SIG-M5 (cell line): ENCODE measurements at regions not wholly inside any gene's neighbourhood (a gene's known extent, or its start where the extent isn't known, plus 50 kb on each side); places are given as distances from the start of the nearest gene placed in this dataset.
"Not testable (repeated sequence)": the region's sequence is repeated elsewhere in the genome, so short reads cannot be mapped to it uniquely, and the experiment has no call there.

Experiments used
- DNase-seq: peaks from one replicate; lab custom pipeline; 2025; lab: John Stamatoyannopoulos, UW

DNA sequence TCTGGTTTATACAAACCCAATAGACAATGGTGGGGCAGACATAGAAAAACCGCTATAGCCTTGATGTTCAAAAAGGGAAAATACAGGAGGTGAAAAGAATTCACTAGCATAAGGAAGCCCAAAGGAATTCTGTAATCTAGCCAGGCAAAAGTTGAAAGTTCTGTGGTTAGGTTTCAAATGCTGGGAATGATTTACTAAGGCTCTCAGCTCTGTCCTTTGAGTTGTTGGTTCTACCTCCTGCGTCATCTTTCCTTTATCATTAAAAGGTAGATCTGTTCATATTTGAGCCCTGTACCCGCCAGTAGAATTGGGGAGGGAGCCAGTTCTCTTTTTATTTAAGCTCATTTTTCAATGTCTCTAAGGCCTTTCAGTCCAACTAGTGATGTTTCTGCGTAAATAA is 866.5 kb downstream of the IGSF11 start:
- DNase-seq: no peak

DNA sequence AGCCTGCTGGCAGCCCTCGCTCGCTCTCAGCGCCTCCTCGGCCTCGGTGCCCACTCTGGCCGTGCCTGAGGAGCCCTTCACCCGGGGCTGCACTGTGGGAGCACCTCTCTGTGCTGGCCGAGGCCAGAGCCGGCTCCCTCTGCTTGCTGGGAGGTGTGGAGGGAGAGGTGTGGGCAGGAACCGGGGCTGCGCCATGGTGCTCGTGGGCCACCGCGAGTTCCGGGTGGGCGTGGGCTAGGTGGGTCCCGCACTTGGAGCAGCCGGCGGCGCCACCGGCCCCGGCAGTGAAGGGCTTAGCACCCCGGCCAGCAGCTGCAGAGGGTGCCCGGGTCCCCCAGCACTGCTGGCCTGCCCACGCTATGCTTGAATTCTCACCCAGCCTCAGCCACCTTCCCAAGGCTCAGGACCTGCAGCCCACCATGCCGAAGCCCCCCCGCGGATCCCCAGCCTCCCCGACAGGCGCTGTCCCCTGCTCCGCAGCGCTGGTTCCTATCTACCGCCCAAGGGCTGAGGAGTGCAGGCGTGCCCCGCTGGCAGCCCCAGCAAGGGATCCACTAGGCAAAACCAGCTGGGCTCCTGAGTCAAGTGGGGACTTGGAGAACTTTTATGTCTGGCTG is 863.3 kb downstream of the IGSF11 start:
- DNase-seq: no peak

DNA sequence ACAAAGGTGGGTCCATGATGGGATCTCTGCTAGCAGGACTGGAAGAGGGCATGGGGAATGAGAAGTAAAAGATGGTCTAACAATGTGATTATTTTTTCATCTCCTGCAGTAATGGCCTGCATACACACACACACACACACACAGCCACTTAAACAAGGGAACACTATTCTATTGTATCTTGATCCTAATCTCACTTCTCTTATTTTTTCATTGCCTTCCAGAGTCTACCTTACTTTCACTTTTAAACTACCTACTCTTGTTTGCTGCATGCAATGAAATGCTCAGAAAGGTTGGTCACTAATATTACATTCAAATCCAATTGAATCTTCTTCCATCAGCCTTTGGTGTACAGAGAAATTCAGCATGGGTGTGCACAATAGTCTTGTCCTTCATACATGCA is 853.8 kb downstream of the IGSF11 start:
- DNase-seq: no peak

DNA sequence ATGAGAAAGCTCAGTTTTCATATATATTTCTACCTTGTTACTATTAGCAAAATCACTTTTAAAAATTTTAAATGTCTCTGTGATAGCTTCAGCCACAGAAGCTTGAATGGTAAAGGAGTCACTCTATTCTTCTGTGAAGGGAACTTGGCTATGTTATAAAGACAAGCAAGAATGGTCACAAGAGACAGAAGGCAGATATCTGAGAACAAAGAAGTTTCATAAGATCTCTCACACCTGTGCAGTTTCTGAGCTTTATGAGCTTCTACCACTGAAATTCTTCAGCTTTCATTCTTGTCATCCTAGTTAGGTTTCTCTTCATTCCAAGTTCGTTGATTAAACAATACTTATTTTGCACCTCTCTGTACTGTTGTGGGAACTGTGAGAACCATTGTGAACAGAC is 853.4 kb downstream of the IGSF11 start:
- DNase-seq: no peak

DNA sequence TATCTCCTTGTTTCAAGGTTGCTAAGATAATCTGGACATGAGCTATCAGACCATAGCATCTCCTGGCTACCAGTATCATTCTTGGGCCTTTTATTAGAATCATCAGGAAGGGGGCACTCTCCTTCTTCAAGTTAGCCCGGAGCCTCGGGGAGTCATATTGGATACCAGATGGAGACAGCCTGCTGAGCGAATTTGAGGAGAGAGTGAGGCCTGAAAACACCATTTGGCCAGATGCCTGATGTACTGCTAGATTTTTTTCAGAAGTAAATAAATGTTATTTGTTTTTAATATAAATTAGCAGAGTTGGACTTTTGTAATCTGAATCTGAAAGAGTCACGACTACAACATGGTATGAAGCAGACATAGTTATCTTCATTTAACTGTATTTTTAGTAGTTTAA is 848.6 kb downstream of the IGSF11 start:
- no peak for DNase-seq

DNA sequence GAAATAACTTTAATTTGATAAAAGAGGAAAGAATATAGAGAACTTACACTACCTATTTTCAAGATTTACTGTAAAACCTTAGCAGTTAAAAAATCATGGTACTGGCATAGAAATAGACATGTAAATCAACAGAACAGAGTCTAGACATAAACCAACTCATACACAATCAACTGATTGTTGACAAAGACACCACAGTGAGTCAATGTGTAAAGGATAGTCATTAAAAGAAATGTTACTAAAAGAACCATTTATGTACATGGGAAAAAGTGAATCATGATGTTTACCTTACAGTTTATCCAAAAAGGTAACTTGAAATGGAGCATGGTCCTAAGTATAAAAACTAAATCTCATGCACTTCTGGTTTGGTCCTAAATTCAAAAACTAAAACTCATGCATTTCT is 847.4 kb downstream of the IGSF11 start:
- no peak for DNase-seq

DNA sequence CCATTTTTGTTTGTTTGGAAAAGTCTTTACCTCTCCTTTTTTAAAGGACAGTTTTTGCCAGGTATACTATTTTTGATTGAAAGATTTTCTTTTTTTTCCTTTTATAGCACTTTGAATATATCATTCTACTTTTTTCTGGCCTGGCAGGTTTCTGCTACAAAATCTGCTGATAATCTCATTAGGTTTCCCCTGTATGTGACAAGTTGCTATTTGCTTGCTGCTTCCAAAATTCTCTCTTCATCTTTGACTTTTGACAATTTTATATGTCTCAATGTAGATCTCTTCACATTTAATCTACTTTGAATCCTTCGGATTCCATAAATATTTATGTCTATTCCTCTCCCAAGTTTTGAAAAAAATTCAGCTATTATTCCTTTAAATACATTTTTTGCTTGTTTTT is 838.5 kb downstream of the IGSF11 start:
- DNase-seq: no peak

DNA sequence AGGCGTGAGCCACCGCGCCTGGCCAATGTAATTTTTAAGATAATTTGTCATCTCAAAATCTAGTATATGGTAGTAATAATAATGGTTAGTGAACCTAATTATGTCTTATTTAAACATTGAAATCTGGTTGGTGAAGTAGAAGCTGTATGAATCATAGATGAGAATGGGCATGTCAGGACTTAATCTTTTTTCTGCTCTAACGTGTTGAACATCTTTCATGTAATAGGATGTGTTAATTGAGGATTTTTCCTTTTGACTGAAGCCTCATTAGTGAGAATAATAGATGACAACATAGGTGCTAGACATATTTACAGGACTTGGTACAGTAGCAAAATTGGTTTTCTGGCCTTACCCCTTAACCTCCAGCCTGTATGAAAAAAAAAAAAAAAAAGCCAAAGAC is 835.6 kb downstream of the IGSF11 start:
- no peak for DNase-seq

DNA sequence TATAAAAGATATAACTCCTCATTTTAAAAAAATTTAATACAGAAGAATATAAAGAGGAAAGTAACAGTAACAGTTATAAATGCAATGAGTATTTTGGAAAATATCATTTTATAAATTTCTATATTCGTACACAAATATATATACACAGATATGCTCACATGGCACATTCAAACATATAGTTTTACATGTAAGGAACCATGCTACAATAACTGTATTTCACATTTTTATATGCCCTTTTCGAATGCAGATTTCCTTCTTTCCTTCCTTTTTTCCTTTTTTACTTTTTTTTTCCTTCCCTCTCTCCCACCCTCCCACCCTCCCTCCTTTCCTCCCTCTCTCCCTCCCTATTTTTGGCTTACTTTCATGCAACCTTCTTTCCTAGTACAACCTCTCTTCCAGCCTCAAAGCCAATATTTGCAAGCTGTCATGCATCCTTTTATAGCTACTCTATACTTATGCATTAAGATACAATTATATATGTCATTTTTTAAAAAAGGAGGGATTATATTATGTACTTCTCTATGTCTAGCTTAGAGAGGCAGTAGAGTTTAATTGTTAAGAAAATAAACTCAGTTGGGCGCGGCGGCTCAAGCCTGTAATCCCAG is 830.5 kb downstream of the IGSF11 start:
- DNase-seq: no peak

DNA sequence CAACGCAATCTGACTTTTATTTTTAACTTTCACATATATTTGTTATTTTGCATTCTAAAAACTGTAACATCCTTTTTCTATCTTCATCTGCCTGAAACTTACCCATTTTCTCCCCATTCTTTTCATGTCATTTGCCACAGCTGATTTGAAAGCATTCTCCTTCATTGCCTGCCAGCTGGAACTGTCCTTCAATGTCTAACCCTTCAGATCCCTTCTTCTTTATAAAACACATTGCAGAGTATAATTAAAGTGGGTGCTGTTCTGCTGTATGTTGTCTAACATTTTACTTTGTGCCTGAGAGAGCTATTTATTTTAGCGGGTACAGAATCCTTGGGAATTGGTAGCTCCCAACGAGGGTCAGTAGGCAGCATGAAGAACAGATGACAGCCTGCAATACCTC is 827.4 kb downstream of the IGSF11 start:
- no peak for DNase-seq

DNA sequence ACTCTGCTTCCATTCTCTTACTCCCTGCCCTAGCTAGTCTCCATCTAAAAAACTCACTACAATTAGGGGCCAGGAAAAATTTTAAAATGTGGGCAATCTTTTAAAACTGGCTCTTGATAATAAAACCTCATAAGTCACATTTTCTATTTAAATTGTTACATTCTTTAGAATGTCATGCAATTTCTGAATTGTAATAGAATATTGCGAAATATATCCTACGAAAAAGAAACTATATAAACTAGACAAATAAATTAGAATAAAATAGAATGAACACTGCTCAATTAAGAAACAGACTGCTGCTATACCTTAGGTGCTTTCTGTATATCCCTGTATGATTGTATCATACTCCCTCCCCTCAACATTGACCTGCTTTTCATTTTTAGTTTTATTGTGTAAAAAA is 826.0 kb downstream of the IGSF11 start:
- DNase-seq: no peak

DNA sequence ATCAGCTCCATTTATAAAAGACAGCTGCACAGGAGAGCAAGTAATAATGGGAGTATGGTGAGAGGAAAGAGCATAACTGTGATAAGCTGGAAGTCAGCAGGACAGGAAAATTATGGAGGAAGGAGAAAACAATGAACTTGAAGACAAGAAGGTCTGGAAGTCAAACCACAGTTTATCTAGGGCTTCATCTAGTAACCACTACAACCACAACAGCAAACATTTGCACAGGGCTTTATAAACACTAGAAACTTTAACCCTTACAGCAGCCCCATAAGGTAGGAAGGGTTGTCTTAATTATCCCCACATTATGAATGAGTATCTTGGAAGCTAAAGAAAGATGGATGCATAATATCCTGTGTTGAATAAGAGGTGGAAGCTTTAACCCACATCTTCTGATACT is 820.8 kb downstream of the IGSF11 start:
- DNase-seq: no peak

DNA sequence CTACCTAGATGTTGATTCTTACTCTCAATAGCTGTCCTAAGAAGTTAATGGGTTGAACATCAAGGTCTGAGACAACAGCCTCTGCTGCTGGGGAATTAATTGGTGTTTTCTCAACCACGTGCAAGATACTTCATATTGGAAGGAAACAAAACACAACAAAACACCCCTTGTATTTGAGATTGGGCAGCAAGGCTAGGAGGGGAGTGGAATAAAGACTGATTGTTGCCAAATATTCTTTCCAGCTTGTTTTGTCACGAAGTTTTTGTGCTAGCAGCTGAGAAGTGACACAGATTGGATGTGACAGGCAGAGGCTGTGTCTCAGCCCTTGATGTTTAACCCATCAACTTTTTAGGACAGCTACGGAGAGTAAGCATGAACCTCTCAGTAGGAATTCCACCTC is 808.4 kb downstream of the IGSF11 start:
- no peak for DNase-seq

DNA sequence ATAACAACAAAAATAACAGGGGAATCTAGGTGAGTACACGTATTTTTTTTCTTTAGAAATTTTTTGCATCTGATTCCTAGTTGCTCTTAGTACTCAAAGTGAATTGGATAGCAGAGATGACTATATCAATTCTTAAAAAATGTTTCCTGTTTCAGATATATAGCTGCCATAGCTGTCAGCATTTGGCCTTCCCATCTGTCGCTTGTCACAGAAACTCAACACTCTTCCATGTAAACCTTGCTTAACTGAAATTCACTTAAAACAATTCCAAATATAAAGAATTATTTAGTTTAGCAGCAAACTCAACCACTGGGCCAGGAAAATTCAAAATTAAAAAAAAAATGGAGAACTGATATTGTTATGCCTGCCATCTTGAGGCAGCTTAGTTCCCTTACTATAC is 807.5 kb downstream of the IGSF11 start:
- no peak for DNase-seq

DNA sequence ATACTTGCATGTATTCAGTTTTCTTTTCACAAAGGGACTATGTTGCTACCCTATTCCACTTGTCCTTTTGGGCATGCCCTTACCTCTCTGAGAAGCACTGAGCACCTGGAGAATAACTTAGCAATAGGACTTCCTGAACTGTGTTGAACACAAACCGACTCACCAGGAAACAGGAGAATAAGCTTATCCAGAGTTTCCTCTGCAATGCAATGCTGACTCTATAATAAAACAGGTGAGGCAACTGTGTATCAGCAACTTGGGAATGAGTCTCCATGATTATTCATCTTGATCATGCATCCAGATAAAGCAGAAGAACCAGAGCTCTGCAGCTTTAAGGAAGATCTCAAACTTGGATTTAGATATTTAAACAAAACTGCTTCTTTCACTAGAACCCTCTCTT is 806.5 kb downstream of the IGSF11 start:
- no peak for DNase-seq

DNA sequence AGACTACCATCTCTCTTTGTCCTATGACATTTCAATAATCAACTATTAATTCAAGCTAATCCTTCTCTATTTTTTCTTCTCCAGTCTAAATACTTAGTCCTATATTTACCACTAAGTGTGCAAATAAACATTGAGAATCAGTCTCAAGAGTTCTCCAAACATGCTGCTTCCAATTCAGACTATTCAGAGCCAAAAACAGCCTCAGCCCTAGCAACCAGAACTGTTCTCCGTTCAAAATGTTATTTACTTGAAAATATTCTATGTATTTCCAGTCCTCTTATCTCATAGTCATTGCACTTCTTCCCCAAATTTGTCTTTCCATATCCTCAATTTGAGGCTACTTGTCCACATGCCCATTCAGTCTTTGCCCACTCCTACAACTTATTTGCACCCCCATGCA is 805.5 kb downstream of the IGSF11 start:
- DNase-seq: no peak

DNA sequence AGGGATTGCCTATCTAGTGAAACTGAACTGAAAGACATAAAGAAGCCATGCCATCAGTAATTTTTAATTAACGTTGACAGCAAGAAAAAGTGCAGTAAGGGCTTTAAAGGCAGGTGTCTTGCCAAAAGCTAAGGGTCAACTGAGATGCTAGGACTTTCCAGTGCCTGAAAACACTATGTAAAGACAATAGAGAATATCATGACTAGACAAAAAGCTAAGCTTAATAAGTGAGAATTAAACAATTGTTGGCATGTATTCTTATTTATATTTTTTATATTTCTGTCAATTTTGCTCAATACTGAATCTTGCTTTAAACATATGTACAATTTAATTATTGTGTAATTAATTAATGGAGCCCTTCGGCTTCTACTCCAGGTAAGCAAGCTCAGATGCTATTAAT is 803.1 kb downstream of the IGSF11 start:
- no peak for DNase-seq

DNA sequence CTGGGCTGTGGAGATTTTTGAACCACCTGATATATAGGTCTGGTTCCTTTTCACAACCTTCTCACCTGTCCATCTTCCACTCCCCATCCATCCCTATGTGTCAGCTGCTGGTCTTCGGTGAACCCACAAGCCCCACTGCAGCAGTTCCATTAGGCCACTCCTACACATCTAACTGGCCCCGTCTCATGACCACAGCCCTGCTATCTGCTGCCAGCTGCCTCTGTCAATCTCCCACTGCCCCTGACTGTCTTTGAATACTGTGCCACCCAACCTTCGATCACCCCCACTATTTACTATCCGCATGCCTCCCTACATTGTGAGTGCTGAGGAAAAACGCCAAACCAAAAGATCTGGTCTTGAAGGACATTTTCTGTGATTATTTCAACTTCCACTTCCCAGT is 795.4 kb downstream of the IGSF11 start:
- no peak for DNase-seq

DNA sequence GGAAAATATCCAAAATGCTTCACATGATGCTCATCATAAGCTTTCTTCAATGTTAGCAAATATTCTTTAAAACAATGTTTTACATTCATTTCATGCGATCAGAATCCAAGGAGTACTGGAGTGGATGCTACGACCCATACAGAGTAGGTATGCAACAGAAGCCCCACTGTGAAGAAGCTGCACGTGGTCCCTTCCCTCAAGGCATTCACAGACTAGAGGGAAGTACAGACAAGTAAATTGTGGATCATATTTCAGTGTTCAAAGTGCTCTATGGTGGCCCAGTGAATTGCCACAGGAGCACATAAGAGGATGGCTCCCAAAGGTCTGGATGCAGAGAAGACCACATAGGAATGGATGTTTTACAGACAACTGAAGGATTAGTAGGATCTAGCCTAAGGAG is 789.9 kb downstream of the IGSF11 start:
- no peak for DNase-seq

DNA sequence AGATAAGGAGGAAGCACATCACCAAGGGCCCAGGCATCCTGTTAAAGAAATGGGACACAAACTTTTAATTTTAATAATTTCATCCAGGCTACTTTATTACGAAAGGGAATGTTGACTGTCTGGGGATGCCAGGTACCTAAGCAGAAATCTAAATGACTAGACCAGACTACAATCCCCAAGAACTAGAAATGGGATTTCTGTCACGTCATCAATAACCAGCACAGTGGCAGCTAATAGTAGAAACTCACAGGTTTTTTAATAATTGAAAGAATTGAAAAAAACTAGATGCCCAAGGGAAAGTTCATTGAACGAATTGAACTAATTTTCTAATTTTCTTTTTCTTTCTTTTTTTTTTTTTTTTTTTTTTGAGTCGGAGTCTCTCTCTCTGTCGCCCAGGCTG is 789.3 kb downstream of the IGSF11 start:
- no peak for DNase-seq

DNA sequence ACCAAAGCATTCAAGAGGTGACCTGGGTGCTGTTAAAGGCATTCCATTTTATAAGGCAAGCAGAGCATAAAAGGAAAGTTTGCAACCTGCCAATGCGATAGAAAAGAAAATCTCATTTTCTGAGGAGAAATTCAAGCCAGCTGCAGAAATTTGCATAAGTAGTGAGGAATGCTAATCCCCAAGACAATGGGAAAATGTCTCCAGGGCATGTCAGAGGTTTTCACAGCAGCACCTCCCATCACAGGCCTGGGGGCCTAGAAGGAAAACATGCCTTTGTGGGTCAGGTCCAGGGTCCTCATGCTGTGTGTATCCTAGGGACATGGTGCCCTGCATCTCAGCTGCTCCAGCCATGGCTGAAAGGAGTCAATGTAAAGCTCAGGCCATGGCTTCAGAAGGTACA is 775.8 kb downstream of the IGSF11 start:
- DNase-seq: not testable (repeated sequence)

DNA sequence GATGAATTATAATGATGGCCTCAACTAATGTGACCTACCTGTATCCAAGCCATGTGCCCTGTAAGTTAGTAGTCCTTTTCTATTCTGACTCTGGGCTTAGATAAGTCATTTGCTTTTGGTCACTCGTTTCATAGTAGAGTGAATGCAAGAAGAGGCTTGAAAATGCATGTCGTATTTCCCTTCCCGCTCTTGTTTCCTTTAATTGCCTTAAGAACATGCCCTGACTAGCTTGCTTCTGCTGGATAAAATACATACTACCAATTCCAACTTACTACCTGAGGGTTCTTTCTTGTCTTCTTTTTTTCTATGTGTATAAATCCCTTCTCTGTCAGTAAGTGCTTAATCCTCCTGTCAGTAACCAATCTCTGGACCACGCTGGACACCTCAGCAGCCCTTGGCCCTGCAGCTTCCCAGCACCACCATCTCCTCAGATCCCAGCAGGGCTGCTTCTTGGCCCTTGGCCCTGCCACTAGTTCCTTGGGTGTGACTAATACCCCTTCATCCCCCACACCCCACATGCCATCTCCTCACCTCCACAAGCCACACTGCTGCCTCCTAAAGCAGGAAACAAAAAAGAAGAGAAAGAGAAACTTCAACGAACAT is 771.7 kb downstream of the IGSF11 start:
- no peak for DNase-seq

DNA sequence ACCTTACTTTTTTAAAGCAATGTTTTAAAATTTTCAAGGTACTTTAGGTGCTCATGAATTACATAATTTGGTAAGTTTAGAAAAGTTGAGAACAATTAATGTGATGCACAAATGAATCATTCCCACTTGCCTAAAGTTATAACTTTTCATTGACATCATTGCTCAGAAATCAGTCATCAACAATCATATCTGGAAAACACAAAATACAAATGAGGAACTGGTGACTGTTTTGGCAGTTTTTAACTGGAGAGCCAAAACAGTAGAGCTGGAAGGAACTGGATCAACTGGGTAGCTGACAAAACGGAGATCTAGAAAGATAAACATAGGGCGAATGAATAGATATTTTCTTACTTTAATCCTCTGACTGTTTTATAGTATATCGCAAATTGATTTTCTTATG is 767.1 kb downstream of the IGSF11 start:
- DNase-seq: no peak

DNA sequence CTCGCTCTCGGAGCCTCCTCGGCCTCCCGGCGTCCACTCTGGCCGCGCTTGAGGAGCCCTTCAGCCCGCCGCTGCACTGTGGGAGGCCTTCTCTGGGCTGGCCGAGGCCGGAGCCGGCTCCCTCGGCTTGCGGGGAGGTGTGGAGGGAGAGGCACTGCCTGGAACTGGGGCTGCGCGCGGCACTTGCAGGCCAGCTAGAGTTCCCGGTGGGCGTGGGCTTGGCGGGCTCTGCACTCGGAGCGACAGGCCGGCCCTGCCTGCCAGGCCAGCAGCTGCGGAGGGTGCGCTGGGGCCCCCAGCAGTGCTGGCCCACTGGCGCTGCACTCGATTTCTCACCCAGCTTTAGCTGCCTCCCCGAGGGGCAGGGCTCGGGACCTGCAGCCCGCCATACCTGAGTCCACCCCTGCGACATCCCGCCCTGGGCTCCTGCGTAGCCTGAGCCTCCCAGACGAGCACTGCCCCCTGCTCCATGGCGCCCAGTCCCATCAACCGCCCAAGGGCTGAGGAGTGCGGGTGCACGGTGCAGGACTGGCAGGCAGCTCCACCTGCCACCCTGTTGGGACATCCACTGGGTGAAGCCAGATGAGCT is 765.0 kb downstream of the IGSF11 start:
- DNase-seq: no peak
